ENCODE measurements at regions not wholly inside any gene's neighbourhood (a gene's known extent, or its start where the extent isn't known, plus 50 kb on each side); places are given as distances from the start of the nearest gene placed in this dataset.
"Not testable (repeated sequence)": the region's sequence is repeated elsewhere in the genome, so short reads cannot be mapped to it uniquely, and the experiment has no call there.

DNA sequence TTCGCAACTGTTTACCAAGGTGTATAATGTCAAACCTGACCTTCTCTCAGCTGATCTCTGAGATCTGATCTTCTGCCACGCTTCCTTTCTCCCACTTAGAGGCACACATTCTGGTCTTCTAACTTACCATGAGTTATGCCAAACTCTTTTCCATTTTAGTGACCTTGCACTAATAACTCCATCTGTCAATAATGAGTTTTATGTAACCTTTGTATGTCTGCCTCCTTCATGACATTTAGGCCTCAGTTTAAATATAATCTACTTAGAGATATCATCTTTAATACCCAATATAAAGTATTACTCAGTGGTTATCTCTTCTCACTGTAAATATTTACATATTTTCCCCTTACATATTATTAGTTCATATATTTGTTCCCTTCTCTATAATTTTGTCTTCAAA is 827.5 kb upstream of the PCDH20 start:
- no peak for FAIRE-seq
- no peak for DNase-seq (ENCODE audit: low spot score in 2 of 2)

DNA sequence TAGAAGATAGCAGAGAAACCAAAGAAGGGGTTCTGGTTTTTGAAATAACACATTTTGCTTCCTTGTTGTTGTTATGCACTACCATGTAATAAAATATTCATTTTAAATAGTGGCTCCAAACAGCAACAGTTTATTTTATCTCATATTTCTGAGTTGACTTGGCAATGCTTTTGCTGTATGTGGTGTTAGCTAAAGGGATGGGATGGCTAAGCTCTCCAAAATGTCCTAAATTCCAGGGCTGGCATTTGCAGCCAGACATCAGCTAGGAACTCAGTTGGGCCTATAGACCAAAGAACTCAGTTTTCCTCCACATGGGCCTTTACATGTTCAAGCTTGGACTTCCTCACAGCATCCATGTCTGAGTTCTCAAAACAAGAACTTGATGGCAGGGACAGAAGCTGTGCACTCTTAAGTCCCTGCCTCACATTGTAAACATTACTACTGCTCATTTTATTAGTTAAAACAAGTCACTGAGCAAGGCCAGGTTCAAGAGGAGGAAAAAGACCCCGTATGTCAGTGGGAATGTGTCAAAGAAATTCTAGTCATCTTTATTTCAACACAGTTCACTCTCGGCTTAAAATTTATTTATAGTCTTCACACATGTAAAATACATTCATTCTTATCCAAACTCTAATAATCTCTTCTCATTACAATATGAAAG is 819.3 kb upstream of the PCDH20 start:
- DNase-seq (ENCODE audit: low spot score in 2 of 2): no peak
- FAIRE-seq: no peak

DNA sequence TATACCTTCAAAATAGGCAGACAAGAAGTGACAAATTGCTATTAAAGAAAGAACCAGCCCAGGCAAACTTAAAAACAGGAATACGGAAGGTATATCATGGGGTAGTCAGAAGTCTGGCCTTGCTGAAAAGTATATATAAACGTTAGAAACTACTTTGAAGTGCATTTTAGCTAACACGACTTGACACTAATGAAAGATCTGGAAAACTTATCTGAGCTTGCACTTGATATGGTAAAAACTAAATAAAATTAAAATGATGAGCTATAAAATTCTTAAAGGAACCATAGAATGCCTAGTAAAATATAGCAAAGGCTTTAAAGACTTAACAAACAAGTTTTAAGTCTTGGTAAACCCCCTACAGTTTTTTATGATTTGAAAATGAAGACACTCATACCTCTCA is 795.3 kb upstream of the PCDH20 start:
- DNase-seq (ENCODE audit: low spot score in 2 of 2) (no peak), FAIRE-seq (no peak)

DNA sequence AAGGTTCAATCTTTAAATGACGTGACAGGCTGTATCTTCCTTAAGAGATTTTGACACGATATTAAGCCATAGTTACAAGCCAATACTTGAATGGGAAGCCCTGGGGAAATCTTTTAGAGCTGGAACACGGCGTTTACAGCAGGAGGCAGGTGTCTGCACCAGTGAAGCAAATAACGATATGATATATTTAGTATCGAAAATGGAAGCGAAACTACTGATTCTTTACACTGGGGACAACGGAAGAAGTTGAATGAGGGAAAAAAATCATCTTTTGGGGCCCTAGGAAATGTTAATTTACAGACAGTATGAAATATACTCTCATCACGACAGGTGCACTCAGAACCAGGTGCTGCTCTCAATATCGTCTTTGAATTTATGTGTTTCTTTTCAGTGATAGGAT is 793.9 kb upstream of the PCDH20 start:
- DNase-seq (ENCODE audit: low spot score in 2 of 2) (no peak), FAIRE-seq (no peak)

DNA sequence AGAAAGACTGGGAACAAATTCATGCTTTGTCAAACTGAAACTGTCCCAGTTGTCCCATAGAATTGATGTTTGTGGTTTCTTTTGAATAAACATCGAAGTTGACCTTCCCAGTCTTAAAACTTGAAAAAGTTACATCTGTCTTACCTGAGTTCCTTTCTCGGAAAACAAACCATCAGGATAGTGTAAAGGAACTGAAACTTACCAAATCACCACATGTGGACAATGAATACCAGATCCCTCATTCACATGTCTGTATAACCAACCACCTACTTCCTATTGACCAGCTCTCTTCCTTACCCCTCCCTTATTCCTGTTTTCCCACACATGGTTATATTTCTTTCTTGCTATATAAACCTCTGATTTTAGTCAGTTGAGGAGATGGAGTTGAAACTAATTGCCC is 791.7 kb upstream of the PCDH20 start:
- FAIRE-seq: no peak

DNA sequence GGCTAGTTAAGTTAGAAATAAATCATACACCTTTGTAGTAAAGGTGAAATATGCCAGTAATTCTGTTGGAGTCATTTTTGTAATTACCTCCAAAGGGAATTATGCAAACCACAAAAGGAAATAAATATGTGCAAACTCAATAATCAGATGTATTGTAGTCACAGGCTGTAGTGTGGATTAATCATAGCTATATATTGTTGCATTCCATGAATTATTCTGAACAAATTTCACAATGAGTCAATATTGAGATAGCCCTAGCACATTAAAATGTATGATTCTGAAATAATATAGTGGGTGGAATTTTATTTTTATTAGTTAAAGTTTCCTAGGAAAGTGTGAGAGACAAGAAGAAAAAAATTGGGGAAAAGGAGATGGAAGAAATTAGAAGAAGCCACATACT is 790.5 kb upstream of the PCDH20 start:
- FAIRE-seq (no peak), DNase-seq (ENCODE audit: low spot score in 2 of 2) (no peak)

More for the DNA sequence above, 791.7 kb upstream of the PCDH20 start:
- no peak for DNase-seq (ENCODE audit: low spot score in 2 of 2)

DNA sequence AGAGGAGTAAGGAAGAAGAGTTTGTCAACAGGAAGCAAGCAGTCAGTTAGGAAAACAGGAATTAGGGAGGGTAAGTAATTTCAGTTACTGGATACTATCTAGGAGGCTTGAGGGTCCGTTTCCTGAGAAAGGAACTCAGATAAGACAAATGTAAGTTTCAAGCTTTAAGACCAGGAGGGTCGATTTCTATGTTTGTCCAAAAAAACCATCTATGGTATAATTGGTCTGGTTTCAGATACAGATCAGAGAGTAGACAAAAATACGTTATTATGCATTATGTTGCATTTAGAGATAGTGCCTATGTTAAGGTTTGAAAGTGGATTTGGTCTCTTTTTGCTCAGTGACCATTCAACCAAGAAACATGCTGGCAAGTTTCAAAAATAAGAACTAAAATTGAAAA is 789.6 kb upstream of the PCDH20 start:
- no peak for DNase-seq (ENCODE audit: low spot score in 2 of 2)
- no peak for FAIRE-seq

DNA sequence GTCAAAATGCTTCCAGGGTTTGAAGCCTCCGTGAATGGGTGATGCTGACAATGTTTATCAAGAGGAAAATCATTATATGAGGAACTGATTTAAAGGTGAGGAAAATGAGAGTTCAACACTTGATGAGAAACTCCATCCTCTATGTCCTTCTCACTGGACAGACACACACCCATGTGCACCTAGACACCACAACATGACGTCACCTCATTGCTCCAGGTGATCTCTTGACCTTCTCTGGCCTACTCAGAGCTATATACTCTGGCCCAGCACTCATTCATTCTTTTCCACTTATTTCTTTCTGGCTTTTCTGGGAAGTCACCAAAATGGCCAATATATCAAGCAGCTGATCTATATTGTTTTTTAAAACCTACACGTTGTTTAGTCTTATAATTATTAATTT is 778.7 kb upstream of the PCDH20 start:
- FAIRE-seq: no peak

DNA sequence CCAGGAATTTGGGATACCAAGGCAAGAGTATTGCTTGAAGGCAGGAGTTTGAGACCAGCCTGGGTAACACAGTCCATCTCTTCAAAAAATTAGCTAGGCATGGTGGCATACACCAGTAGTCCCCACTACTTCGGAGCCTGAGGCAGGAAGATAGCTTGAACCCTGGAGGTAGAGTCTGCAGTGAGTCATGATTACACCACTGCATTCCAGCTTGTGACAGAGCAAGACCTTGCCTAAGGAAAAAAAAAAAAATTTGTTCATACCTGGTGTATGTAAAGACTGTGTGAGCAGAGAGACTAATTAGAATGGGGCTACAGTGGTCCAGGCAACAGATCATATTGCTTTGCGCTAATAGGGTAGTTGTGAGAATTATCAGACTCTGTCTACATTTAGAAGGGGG is 778.3 kb upstream of the PCDH20 start:
- DNase-seq (ENCODE audit: low spot score in 2 of 2): no peak
- FAIRE-seq: no peak

More for the DNA sequence above, 778.7 kb upstream of the PCDH20 start:
- DNase-seq (ENCODE audit: low spot score in 2 of 2): no peak

DNA sequence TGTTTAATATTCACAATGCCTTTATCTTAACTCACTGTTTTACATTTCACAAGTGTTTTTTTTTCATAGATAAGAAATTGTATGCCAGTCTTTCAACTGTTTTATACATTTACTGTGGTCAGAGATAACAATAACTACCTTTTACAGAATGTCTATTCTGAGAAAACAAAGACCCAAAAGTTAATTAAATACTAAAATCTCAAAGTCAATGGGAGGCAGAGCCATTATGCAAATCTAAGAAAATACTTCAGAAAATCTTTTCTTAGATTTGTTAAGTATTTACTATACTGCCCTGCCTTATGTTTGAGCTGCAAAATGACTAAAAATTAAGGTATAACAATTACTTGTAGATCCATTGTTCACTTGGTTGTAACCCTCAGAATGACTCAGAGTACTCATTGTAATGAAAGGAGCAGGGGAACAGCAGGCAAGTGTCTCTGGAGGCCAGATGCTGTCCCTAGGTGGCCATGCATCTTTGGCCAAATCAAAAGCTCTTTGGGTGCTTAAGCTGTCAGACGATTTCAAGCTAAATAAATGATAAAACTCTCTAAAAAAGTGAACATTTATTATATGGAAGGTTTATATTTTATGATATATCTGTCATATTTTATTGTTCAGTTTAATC is 770.1 kb upstream of the PCDH20 start:
- DNase-seq (ENCODE audit: low spot score in 2 of 2): no peak
- FAIRE-seq: no peak

DNA sequence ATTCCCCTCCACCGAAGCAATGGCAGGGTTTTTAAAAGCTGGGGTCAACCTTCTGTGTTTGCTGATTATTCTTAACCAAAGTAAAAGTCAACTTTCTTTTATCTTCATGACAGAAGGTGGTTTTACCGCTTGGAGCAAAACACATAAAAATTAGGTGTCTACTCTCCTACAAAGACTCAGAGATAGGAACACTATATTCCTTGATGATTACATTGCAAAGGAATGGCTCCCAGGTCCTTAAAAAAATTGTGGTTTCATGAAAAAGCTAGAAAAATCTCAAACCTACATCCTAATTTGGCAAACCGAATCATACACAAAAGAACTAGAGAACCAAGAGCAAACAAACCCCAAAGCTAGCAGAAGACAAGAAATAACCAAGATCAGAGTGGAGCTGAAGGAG is 760.4 kb upstream of the PCDH20 start:
- no peak for DNase-seq (ENCODE audit: low spot score in 2 of 2)
- no peak for FAIRE-seq

DNA sequence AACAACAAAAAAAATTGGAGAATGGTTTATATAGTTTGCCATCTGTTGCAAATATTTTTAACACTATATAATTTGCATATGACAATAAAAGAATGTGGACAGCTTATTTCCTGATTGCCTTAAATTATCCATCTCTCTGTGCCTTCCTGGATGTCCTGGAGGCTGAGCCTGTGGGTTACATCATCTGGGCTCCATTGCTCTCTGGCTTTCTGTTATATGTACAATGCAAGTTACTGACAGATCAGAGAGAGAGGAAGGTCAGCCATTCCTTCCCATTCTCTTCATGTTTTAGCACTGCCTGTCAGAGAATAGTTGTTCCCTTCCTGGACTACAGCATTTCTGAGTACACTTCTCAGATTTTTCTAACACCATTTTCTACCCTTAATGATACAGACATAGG is 758.3 kb upstream of the PCDH20 start:
- no peak for DNase-seq (ENCODE audit: low spot score in 2 of 2)
- FAIRE-seq: no peak

DNA sequence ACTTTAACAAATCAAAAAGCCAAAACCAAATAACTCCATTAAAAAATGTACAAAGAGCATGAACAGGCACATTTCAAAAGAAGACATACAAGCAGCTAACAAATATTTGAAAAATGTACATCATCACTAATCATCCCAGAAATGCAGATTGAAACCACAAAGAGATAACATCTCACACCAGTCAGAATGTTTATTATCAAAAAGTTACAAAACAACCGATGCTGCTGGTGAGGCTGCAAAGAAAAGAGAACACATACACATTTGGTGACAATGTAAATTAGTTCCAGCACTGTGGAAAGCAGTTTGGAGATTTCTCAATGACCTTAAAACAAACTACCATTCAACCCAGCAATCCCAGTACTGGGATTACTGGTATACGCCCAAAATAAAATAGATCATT is 756.0 kb upstream of the PCDH20 start:
- DNase-seq (ENCODE audit: low spot score in 2 of 2): no peak

DNA sequence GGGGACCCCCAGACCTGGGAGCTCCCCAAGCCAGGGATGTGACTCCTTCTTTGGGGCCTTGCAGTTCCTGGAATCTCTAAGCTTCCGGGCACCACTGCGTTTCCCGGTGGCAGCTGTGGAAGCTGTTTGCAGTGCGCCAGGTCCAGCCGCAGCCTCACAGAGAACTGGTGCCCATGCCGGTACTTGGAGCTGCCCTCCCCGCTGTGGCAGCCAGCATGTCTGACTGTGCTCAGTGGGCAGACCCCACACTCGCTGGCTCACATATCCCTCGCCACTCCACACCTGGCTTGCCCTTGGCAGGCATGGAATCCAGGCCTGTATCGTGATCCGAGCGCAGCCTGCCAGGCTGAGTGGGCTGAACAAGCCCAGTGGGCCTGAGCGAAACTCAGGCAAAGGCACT is 753.2 kb upstream of the PCDH20 start:
- FAIRE-seq: no peak
- no peak for DNase-seq (ENCODE audit: low spot score in 2 of 2)

More for the DNA sequence above, 756.0 kb upstream of the PCDH20 start:
- FAIRE-seq: no peak

DNA sequence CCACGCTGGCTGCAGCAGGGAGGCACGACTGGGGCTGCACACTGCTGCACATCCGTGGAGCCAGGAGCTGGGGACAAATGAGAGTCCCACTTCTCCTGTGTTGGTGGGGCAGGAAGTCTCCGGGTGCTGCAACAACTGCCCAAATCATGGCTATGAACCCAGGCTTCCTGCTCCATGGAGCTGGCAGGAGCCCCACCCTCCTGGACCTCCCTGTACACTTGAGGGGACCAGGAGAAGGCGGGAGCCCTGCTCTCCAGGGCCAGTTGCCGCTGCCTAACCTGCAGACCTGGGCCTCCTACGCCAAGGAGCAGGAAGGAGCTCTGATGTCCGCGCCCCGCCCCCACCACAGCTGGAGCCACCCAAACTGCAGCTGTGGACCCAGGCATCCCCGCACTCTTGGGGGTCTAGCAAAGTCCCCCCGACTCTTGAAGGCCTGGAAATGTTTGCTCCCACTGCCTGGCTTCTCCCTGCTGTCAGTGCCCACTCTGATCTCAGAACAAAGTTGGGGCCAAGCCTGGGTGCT is 752.1 kb upstream of the PCDH20 start:
- no peak for FAIRE-seq
- no peak for DNase-seq (ENCODE audit: low spot score in 2 of 2)

DNA sequence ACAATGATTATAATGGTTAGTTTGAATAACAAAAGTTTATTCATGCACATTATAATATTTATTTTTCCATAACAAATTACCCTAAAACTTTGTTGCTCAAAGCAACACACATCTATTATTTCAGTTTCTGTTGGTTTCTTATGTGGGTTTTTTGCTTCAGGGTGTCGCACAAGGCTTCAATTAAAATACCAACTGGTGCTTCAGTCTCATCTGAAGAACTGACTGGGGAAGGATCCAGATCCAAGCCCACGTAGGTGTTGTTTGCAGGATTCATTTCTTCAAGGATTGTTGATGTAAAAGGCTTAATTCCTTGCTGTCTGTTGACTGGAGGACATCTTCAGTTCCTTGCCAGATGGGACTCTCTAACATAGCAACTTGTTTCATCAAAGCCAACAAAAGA is 747.2 kb upstream of the PCDH20 start:
- FAIRE-seq (no peak), DNase-seq (ENCODE audit: low spot score in 2 of 2) (no peak)

DNA sequence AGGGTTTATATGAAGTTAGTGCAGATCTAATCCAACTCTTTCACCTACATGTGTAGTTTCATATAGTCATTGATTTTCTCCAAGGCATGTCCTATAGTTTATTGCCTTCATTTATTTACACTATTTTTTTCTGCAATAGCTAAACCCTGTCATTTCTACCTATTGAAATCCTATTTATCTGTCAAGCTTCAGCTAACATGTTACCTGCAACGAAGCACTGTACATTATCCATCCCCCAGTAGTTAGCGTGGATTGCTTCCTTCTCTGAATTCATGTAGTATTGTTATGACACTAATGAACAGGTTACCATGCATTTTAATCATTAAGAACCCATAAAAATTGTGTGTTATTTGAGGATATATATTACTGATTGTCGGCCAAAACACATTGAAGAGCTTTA is 742.9 kb upstream of the PCDH20 start:
- no peak for DNase-seq (ENCODE audit: low spot score in 2 of 2)
- no peak for FAIRE-seq

DNA sequence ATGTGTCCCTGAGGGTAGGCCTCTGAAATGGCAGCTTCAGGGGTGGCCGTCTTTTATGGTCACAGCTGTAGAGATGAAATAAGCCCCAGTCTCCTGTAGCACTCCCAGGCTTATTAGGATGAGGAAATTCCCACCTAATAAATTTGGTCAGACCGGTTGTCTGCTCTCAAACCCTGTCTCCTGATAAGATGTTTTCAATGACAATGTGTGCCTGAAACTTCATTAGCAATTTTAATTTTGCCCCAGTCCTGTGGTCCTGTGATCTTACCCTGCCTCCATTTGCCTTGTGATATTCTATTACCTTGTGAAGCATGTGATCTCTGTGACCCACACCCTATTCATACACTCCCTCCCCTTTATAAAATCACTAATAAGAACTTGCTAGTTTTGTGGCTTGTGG is 736.1 kb upstream of the PCDH20 start:
- not testable (repeated sequence) for DNase-seq (ENCODE audit: low spot score in 2 of 2)

DNA sequence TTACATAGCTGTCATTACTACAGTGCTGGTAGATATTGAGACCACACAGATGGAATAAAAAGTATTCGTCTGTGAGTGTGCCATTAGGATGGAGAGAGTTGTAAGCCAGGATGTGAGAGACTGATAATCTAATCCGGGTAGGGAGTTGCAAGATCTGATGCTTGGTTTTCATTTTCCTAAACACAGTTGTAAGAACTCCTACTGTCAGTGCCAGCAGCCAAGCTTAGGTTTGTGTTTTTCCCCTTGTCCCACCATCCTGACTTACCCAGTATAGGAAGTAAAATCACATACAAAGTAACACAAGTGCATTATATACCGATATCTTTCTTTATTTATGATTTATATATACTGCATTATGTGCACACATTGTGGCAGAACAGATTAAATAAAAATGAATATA is 726.4 kb upstream of the PCDH20 start:
- FAIRE-seq (no peak), DNase-seq (ENCODE audit: low spot score in 2 of 2) (no peak)

More for the DNA sequence above, 736.1 kb upstream of the PCDH20 start:
- FAIRE-seq: not testable (repeated sequence)

DNA sequence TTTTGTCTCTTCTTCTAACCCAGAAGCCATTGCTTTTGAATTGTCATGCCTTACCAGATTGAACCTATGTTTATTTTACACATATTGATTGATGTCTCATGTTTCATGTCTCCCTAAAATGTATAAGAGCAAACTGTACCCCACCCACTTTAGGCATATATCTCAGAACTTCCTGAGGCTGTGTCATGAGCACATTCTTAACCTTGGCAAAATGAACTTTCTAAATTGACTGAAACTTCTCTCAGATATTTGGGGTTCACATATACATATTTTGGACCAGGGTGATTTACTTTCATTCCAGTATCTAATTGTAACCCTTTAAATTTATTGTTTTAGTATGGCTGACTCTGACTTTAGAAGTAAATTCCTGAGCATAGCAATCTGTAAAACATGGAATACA is 723.9 kb upstream of the PCDH20 start:
- no peak for DNase-seq (ENCODE audit: low spot score in 2 of 2)
- no peak for FAIRE-seq

DNA sequence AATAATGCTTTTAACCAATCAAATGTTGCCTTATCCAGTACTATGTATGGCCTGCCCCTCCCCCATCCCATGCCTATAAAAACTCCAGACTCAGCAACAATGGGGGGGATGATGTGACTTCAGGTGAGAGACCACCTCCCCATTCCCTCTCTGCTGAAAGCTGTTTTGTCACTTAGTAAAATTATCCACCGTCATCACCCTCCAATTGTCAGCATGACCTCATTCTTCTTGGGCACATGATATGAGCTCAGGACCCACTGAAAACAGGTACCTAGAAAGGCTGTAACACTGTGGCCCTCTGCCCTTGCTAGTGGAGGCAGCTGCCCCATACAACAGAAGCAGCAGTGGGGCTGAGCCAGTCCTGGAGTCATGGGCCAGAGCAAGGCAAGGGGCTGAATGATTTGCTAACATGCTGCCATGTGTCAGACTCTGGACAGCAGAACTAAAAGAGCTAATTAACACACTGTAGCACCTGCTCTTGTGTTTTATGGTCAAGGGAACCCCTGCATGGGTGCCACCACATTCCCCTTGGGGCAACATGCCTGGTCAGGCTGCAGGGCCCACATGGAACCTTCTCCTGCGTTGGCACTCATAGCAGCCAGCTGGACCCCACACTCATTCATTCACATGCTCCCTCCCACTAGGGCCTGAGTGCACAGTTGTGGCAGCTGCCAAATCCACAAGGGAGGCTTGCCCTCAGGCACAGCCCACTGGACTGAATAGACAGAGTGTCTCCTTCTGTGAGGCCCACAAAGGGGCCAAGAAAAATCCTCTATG is 722.2 kb upstream of the PCDH20 start:
- DNase-seq (ENCODE audit: low spot score in 2 of 2) (no peak), FAIRE-seq (no peak)

DNA sequence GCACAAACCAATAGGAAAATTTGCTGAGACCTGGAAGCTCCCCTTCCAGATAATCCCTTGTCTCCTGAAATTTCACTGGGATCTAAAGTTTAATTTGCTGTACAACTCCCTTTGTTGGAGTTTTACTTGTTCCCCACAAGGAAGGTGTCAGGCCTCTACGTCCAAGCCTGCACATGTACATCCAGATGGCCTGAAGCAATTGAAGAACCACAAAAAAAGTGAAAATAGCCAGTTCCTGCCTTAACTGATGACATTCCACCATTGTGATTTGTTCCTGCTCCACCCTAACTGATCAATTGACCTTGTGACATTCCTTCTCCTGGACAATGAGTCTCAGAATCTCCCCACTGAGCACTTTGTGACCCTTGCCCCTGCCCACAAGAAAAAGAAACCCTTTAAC is 716.0 kb upstream of the PCDH20 start:
- DNase-seq (ENCODE audit: low spot score in 2 of 2) (no peak), FAIRE-seq (no peak)

All from frontal cortex (tissue), 3 donors.